ENCODE measurements at regions not wholly inside any gene's neighbourhood (a gene's known extent, or its start where the extent isn't known, plus 50 kb on each side); places are given as distances from the start of the nearest gene placed in this dataset.

GRCh38 chr2:207332480-207333212 is 166.9 kb upstream of the KLF7 start:
- TF ChIP-seq, protein P1, sequence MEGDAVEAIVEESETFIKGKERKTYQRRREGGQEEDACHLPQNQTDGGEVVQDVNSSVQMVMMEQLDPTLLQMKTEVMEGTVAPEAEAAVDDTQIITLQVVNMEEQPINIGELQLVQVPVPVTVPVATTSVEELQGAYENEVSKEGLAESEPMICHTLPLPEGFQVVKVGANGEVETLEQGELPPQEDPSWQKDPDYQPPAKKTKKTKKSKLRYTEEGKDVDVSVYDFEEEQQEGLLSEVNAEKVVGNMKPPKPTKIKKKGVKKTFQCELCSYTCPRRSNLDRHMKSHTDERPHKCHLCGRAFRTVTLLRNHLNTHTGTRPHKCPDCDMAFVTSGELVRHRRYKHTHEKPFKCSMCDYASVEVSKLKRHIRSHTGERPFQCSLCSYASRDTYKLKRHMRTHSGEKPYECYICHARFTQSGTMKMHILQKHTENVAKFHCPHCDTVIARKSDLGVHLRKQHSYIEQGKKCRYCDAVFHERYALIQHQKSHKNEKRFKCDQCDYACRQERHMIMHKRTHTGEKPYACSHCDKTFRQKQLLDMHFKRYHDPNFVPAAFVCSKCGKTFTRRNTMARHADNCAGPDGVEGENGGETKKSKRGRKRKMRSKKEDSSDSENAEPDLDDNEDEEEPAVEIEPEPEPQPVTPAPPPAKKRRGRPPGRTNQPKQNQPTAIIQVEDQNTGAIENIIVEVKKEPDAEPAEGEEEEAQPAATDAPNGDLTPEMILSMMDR (IDR thresholded peaks at IDR 0.05): no peak
- no peak for TF ChIP-seq POLR2A (IDR thresholded peaks at IDR 0.05)
- TF ChIP-seq EP300 (IDR thresholded peaks at IDR 0.05): no peak

Data from ovary (tissue), 3 donors.